GM12891 (cell line): ENCODE measurements at regions not wholly inside any gene's neighbourhood (a gene's known extent, or its start where the extent isn't known, plus 50 kb on each side); places are given as distances from the start of the nearest gene placed in this dataset.

Experiments used
- PAX5 ChIP-seq: IDR thresholded peaks from 2 replicates; pipeline ENCODE4 v1.6.1; 2011; ENCODE audit warnings: low read length, moderate library complexity, mild to moderate bottlenecking; ENCODE audit not compliant: insufficient read depth, severe bottlenecking
- POLR2A ChIP-seq: IDR thresholded peaks from 2 replicates; pipeline ENCODE4 v1.6.1; 2011; ENCODE audit warnings: low read depth, low read length, control low read depth
- POLR2AphosphoS5 ChIP-seq: IDR thresholded peaks from 2 replicates; pipeline ENCODE4 v1.6.1; 2011; ENCODE audit warnings: low read depth, low read length, control low read depth
- SPI1 ChIP-seq: IDR thresholded peaks from 2 replicates; pipeline ENCODE4 v1.6.1; 2011; ENCODE audit warnings: low read depth, low read length, control low read depth
- TAF1 ChIP-seq: IDR thresholded peaks from 2 replicates; pipeline ENCODE4 v1.6.1; 2011; ENCODE audit warnings: low read depth, low read length, control low read depth

DNA sequence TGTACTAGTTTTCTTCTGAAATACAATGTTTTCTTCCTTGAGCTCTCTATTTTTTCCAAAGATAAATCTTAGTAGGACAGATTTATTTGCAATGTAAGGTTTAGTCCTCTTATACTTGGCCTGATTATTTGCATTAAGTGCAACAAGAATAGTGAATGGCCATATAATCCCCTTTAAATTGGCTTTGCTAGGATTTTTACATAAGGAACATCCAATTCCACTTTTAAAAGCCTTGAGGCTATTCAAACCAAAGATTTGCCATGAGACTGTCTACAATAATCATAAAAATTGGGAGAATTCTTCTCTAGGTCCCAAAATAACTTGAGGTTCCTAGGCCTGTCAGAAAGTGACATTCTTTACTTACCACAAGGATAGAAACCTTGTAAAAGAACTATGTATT, 128.6 kb upstream of the THSD7A start:
- TF ChIP-seq TAF1 (no peak), POLR2A (no peak), POLR2AphosphoS5 (no peak), SPI1 (no peak), PAX5 (no peak)
